ENCODE measurements at regions not wholly inside any gene's neighbourhood (a gene's known extent, or its start where the extent isn't known, plus 50 kb on each side); places are given as distances from the start of the nearest gene placed in this dataset.

DNA sequence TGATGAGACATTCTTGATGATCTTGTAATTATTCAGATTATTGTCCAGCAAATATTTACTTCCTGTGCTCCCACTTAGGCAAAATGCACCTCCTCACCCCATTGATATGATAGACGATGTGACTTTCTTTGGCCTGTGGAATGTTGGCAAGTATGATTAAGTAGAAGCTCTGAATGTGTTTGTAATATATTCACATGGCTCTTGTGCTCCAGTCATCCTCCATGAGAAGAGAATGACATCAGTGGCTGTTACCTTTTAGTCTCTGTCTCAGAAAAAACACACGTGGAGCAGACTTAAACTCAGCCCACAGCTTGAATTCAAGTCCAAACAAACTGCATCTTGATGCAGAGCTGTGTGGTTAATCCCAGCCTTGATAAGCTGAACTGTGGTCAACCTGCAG is 984.3 kb upstream of the FBXO33 start (continued):
- TF ChIP-seq, protein P1, sequence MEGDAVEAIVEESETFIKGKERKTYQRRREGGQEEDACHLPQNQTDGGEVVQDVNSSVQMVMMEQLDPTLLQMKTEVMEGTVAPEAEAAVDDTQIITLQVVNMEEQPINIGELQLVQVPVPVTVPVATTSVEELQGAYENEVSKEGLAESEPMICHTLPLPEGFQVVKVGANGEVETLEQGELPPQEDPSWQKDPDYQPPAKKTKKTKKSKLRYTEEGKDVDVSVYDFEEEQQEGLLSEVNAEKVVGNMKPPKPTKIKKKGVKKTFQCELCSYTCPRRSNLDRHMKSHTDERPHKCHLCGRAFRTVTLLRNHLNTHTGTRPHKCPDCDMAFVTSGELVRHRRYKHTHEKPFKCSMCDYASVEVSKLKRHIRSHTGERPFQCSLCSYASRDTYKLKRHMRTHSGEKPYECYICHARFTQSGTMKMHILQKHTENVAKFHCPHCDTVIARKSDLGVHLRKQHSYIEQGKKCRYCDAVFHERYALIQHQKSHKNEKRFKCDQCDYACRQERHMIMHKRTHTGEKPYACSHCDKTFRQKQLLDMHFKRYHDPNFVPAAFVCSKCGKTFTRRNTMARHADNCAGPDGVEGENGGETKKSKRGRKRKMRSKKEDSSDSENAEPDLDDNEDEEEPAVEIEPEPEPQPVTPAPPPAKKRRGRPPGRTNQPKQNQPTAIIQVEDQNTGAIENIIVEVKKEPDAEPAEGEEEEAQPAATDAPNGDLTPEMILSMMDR (IDR thresholded peaks at IDR 0.05; ENCODE audit: poor library complexity, severe bottlenecking): no peak

DNA sequence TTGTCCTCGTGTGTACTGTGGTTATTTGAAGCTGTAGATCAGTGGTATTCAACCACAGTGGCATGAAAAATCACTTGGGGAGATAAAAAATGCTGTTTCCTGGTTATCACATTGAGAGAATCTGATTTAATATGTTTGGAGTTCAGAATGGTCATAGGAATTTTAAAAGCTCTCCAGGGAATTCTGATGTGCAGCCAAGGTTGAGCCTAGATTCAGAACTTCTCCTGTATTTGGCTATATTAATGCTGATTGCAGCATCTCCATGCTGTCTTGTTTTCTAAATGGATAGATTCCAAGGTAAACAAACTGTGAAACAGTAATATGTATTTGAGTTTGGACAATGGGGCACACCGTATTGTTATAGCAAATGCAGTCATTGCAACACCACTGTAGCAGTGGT is 982.2 kb upstream of the FBXO33 start:
- no peaks in the 10 kb centered on the region for H3K9me2 ChIP-seq (ENCODE audit: insufficient read depth, low read length)
- no peaks in the 10 kb centered on the region for H4K20me1 ChIP-seq (ENCODE audit: insufficient read depth)
- no peaks in the 10 kb centered on the region for H3K36me3 ChIP-seq (ENCODE audit: insufficient read depth, low read length)
- H3K9ac ChIP-seq (ENCODE audit: low read length): no peak overlapping the region
- no peaks in the 10 kb centered on the region for H3K27me3 ChIP-seq (ENCODE audit: insufficient read depth, low read depth, low read length)
- H3K79me2 ChIP-seq (replicated peaks; ENCODE audit: insufficient read depth, low read length): no peaks in the 10 kb centered on the region
- no peaks in the 10 kb centered on the region for H3F3A ChIP-seq (ENCODE audit: insufficient read depth, low read length, poor library complexity, severe bottlenecking)
- TF ChIP-seq TAF1 (IDR thresholded peaks at IDR 0.05; ENCODE audit: low read depth) (no peak), MXI1 (conservative IDR thresholded peaks at IDR 0.05; ENCODE audit: poor library complexity, severe bottlenecking) (no peak)
- no peak overlapping the region for H2AFZ ChIP-seq (ENCODE audit: low read depth, low read length)
- H3K4me3 ChIP-seq (ENCODE audit: low read length): no peak overlapping the region
- H3K27ac ChIP-seq (ENCODE audit: low read length): no peak overlapping the region
- H3K9me3 ChIP-seq (ENCODE audit: low read length): no peaks in the 10 kb centered on the region
- no peak overlapping the region for H3K4me2 ChIP-seq (ENCODE audit: low read length)

DNA sequence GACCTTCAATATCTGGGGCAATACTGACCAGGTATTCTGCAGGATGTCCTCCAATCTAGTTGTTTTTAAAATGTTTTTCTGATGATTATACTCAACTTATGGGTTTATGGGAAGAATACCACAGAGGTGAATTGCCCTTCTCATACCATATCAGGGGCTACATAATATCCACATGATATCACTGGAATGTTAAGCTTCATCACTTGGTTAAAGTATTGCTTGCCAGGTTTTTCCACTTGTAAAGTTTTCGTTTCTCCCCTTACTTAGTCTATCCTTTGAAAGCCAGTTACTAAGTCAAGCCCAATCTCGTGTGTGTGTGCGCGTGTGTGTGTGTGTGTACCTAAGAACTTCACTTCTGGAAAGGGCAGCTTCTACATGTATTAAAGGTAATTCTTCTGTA is 980.9 kb upstream of the FBXO33 start:
- no peak overlapping the region for H2AFZ ChIP-seq (ENCODE audit: low read depth, low read length)
- H3K79me2 ChIP-seq (replicated peaks; ENCODE audit: insufficient read depth, low read length): no peaks in the 10 kb centered on the region
- no peak overlapping the region for H3K4me3 ChIP-seq (ENCODE audit: low read length)
- H3K27me3 ChIP-seq (ENCODE audit: insufficient read depth, low read depth, low read length): no peaks in the 10 kb centered on the region
- H3K27ac ChIP-seq (ENCODE audit: low read length): no peak overlapping the region
- H3K9ac ChIP-seq (ENCODE audit: low read length): no peak overlapping the region
- H3K9me2 ChIP-seq (ENCODE audit: insufficient read depth, low read length): no peaks in the 10 kb centered on the region
- no peaks in the 10 kb centered on the region for H4K20me1 ChIP-seq (ENCODE audit: insufficient read depth)
- no peaks in the 10 kb centered on the region for H3F3A ChIP-seq (ENCODE audit: insufficient read depth, low read length, poor library complexity, severe bottlenecking)
- H3K4me2 ChIP-seq (ENCODE audit: low read length): no peak overlapping the region
- no peak for TF ChIP-seq EZH2 (IDR thresholded peaks at IDR 0.05; ENCODE audit: borderline replicate concordance, insufficient read depth, low read length, poor library complexity, severe bottlenecking)
- no peak for TF ChIP-seq RAD21 (conservative IDR thresholded peaks at IDR 0.05)
- no peak for TF ChIP-seq SMC3 (conservative IDR thresholded peaks at IDR 0.05; ENCODE audit: poor library complexity)
- TF ChIP-seq MXI1 (conservative IDR thresholded peaks at IDR 0.05; ENCODE audit: poor library complexity, severe bottlenecking): no peak
- TF ChIP-seq POLR2AphosphoS5 (IDR thresholded peaks at IDR 0.05): no peak
- TF ChIP-seq EP300 (conservative IDR thresholded peaks at IDR 0.05; ENCODE audit: poor library complexity, severe bottlenecking): no peak
- TF ChIP-seq, protein P1 (IDR thresholded peaks at IDR 0.05; ENCODE audit: poor library complexity, severe bottlenecking): no peak
- TF ChIP-seq, protein P2, sequence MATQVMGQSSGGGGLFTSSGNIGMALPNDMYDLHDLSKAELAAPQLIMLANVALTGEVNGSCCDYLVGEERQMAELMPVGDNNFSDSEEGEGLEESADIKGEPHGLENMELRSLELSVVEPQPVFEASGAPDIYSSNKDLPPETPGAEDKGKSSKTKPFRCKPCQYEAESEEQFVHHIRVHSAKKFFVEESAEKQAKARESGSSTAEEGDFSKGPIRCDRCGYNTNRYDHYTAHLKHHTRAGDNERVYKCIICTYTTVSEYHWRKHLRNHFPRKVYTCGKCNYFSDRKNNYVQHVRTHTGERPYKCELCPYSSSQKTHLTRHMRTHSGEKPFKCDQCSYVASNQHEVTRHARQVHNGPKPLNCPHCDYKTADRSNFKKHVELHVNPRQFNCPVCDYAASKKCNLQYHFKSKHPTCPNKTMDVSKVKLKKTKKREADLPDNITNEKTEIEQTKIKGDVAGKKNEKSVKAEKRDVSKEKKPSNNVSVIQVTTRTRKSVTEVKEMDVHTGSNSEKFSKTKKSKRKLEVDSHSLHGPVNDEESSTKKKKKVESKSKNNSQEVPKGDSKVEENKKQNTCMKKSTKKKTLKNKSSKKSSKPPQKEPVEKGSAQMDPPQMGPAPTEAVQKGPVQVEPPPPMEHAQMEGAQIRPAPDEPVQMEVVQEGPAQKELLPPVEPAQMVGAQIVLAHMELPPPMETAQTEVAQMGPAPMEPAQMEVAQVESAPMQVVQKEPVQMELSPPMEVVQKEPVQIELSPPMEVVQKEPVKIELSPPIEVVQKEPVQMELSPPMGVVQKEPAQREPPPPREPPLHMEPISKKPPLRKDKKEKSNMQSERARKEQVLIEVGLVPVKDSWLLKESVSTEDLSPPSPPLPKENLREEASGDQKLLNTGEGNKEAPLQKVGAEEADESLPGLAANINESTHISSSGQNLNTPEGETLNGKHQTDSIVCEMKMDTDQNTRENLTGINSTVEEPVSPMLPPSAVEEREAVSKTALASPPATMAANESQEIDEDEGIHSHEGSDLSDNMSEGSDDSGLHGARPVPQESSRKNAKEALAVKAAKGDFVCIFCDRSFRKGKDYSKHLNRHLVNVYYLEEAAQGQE (IDR thresholded peaks at IDR 0.05; ENCODE audit: borderline replicate concordance): no peak
- TF ChIP-seq TAF1 (IDR thresholded peaks at IDR 0.05; ENCODE audit: low read depth): no peak
- H3K9me3 ChIP-seq (ENCODE audit: low read length): peaks cover 5% of the 10 kb centered on the region
- no peaks in the 10 kb centered on the region for H3K36me3 ChIP-seq (ENCODE audit: insufficient read depth, low read length)

Measured in neural cell (in vitro differentiated cells).